Activated naive CD8-positive, alpha-beta T cell treated with anti-CD3 and anti-CD28 coated beads for 36 hours (primary cell): ENCODE measurements at regions not wholly inside any gene's neighbourhood (a gene's known extent, or its start where the extent isn't known, plus 50 kb on each side); places are given as distances from the start of the nearest gene placed in this dataset.
"Not testable (repeated sequence)": the region's sequence is repeated elsewhere in the genome, so short reads cannot be mapped to it uniquely, and the experiment has no call there.

Experiments used
- DNase-seq: peaks from one replicate; pipeline ENCODE4 v3.0.0; 2021
- H3K27ac Mint-ChIP-seq: one replicate; pipeline ENCODE4 v1.8.0; 2022; ENCODE audit warnings: mild to moderate bottlenecking, moderate library complexity, mixed read lengths
- H3K27me3 Mint-ChIP-seq: one replicate; pipeline ENCODE4 v1.8.0; 2022; ENCODE audit warnings: mild to moderate bottlenecking, mixed read lengths
- H3K36me3 Mint-ChIP-seq: one replicate; pipeline ENCODE4 v1.8.0; 2021; ENCODE audit warnings: mild to moderate bottlenecking, mixed read lengths
- H3K4me1 Mint-ChIP-seq: one replicate; pipeline ENCODE4 v1.8.0; 2021; ENCODE audit warnings: mixed read lengths
- H3K4me3 Mint-ChIP-seq: one replicate; pipeline ENCODE4 v1.8.0; 2022; ENCODE audit warnings: mild to moderate bottlenecking, moderate library complexity, mixed read lengths
- H3K9me3 Mint-ChIP-seq: one replicate; pipeline ENCODE4 v1.8.0; 2022; ENCODE audit warnings: mixed read lengths

GRCh38 chr4:148692242-148692641 lies 250.0 kb upstream of the NR3C2 start:
- Mint-ChIP-seq H3K4me1 (no peaks in the 10 kb centered on the region), H3K4me3 (no peak overlapping the region), H3K9me3 (no peaks in the 10 kb centered on the region), H3K36me3 (no peaks in the 10 kb centered on the region), H3K27ac (no peak overlapping the region), H3K27me3 (peaks cover 3% of the 10 kb centered on the region)
- no peak for DNase-seq

GRCh38 chr4:148686449-148686848 lies 244.2 kb upstream of the NR3C2 start:
- Mint-ChIP-seq H3K4me1 (no peaks in the 10 kb centered on the region), H3K27ac (no peak overlapping the region), H3K27me3 (peaks cover 3% of the 10 kb centered on the region), H3K9me3 (no peaks in the 10 kb centered on the region), H3K4me3 (no peak overlapping the region), H3K36me3 (no peaks in the 10 kb centered on the region)
- no peak for DNase-seq

- Mint-ChIP-seq H3K9me3 (no peaks in the 10 kb centered on the region), H3K4me3 (no peak overlapping the region), H3K4me1 (no peaks in the 10 kb centered on the region), H3K27ac (no peak overlapping the region), H3K27me3 (peaks cover 3% of the 10 kb centered on the region), H3K36me3 (no peaks in the 10 kb centered on the region)
- no peak for DNase-seq
Measured at GRCh38 chr4:148684638-148685037, 242.4 kb upstream of the NR3C2 start.

- DNase-seq: no peak
- H3K27ac Mint-ChIP-seq: no peak overlapping the region
- H3K4me1 Mint-ChIP-seq: no peaks in the 10 kb centered on the region
- no peaks in the 10 kb centered on the region for H3K27me3 Mint-ChIP-seq
- H3K4me3 Mint-ChIP-seq: no peak overlapping the region
- no peaks in the 10 kb centered on the region for H3K36me3 Mint-ChIP-seq
- no peaks in the 10 kb centered on the region for H3K9me3 Mint-ChIP-seq
Measured at GRCh38 chr4:148680884-148681283, 238.7 kb upstream of the NR3C2 start.

GRCh38 chr4:148676344-148676743 lies 234.1 kb upstream of the NR3C2 start:
- Mint-ChIP-seq H3K27me3 (no peaks in the 10 kb centered on the region), H3K27ac (no peak overlapping the region), H3K36me3 (no peaks in the 10 kb centered on the region), H3K9me3 (no peaks in the 10 kb centered on the region), H3K4me3 (no peak overlapping the region), H3K4me1 (no peaks in the 10 kb centered on the region)
- no peak for DNase-seq

GRCh38 chr4:148674876-148675275 lies 232.7 kb upstream of the NR3C2 start:
- Mint-ChIP-seq H3K36me3 (no peaks in the 10 kb centered on the region), H3K4me3 (no peak overlapping the region), H3K4me1 (no peaks in the 10 kb centered on the region), H3K27me3 (no peaks in the 10 kb centered on the region), H3K27ac (no peak overlapping the region), H3K9me3 (no peaks in the 10 kb centered on the region)
- DNase-seq: no peak

- H3K27ac Mint-ChIP-seq: no peak overlapping the region
Measured at GRCh38 chr4:148664636-148665035, 222.4 kb upstream of the NR3C2 start.

GRCh38 chr4:148654131-148654530 lies 211.9 kb upstream of the NR3C2 start:
- H3K4me1 Mint-ChIP-seq: peaks cover 1% of the 10 kb centered on the region
- no peaks in the 10 kb centered on the region for H3K9me3 Mint-ChIP-seq
- no peak overlapping the region for H3K27ac Mint-ChIP-seq
- H3K27me3 Mint-ChIP-seq: no peaks in the 10 kb centered on the region
- no peak overlapping the region for H3K4me3 Mint-ChIP-seq
- DNase-seq: no peak
- no peaks in the 10 kb centered on the region for H3K36me3 Mint-ChIP-seq

More at GRCh38 chr4:148664636-148665035, 222.4 kb upstream of the NR3C2 start:
- Mint-ChIP-seq H3K4me1 (no peaks in the 10 kb centered on the region), H3K9me3 (peaks cover 2% of the 10 kb centered on the region), H3K36me3 (peaks cover 5% of the 10 kb centered on the region), H3K27me3 (no peaks in the 10 kb centered on the region), H3K4me3 (no peak overlapping the region)
- no peak for DNase-seq

GRCh38 chr4:148653681-148654080 lies 211.5 kb upstream of the NR3C2 start:
- Mint-ChIP-seq H3K27ac (no peak overlapping the region), H3K4me3 (no peak overlapping the region), H3K36me3 (no peaks in the 10 kb centered on the region), H3K27me3 (no peaks in the 10 kb centered on the region), H3K9me3 (no peaks in the 10 kb centered on the region), H3K4me1 (peaks cover 1% of the 10 kb centered on the region)
- DNase-seq: no peak

GRCh38 chr4:148651991-148652390 lies 209.8 kb upstream of the NR3C2 start:
- no peak overlapping the region for H3K4me3 Mint-ChIP-seq
- no peak overlapping the region for H3K27ac Mint-ChIP-seq
- H3K4me1 Mint-ChIP-seq: peaks cover 1% of the 10 kb centered on the region
- no peak for DNase-seq
- H3K36me3 Mint-ChIP-seq: no peaks in the 10 kb centered on the region
- no peaks in the 10 kb centered on the region for H3K9me3 Mint-ChIP-seq
- no peaks in the 10 kb centered on the region for H3K27me3 Mint-ChIP-seq

GRCh38 chr4:148649652-148650331 lies 207.6 kb upstream of the NR3C2 start:
- Mint-ChIP-seq H3K27me3 (no peaks in the 10 kb centered on the region), H3K9me3 (no peaks in the 10 kb centered on the region), H3K4me3 (no peak overlapping the region), H3K27ac (no peak overlapping the region), H3K36me3 (no peaks in the 10 kb centered on the region), H3K4me1 (peaks cover 1% of the 10 kb centered on the region)
- no peak for DNase-seq

GRCh38 chr4:148643851-148644250 lies 201.6 kb upstream of the NR3C2 start:
- Mint-ChIP-seq H3K27ac (no peak overlapping the region), H3K36me3 (peaks cover 2% of the 10 kb centered on the region), H3K9me3 (no peaks in the 10 kb centered on the region), H3K4me3 (no peak overlapping the region), H3K4me1 (no peaks in the 10 kb centered on the region), H3K27me3 (no peaks in the 10 kb centered on the region)
- DNase-seq: no peak

GRCh38 chr4:148642907-148643306 lies 200.7 kb upstream of the NR3C2 start:
- Mint-ChIP-seq H3K9me3 (peaks cover 5% of the 10 kb centered on the region), H3K36me3 (peaks cover 2% of the 10 kb centered on the region), H3K27me3 (no peaks in the 10 kb centered on the region), H3K27ac (no peak overlapping the region), H3K4me3 (no peak overlapping the region), H3K4me1 (no peaks in the 10 kb centered on the region)
- no peak for DNase-seq

- not testable (repeated sequence) for DNase-seq, H3K4me1 Mint-ChIP-seq, H3K27me3 Mint-ChIP-seq, H3K4me3 Mint-ChIP-seq, H3K27ac Mint-ChIP-seq
- Mint-ChIP-seq H3K36me3 (peaks cover 11% of the 10 kb centered on the region), H3K9me3 (peaks cover 19% of the 10 kb centered on the region)
Measured at GRCh38 chr4:148638079-148638478, 195.9 kb upstream of the NR3C2 start.

GRCh38 chr4:148637453-148637852 lies 195.2 kb upstream of the NR3C2 start:
- not testable (repeated sequence) for H3K4me1 Mint-ChIP-seq, H3K27ac Mint-ChIP-seq, DNase-seq, H3K27me3 Mint-ChIP-seq, H3K36me3 Mint-ChIP-seq, H3K4me3 Mint-ChIP-seq
- peaks cover 19% of the 10 kb centered on the region for H3K9me3 Mint-ChIP-seq

- no peaks in the 10 kb centered on the region for H3K27me3 Mint-ChIP-seq
- no peak overlapping the region for H3K4me3 Mint-ChIP-seq
- no peak for DNase-seq
- no peak overlapping the region for H3K27ac Mint-ChIP-seq
- H3K9me3 Mint-ChIP-seq: peaks cover 19% of the 10 kb centered on the region
- H3K36me3 Mint-ChIP-seq: peaks cover 9% of the 10 kb centered on the region
- no peaks in the 10 kb centered on the region for H3K4me1 Mint-ChIP-seq
Measured at GRCh38 chr4:148634476-148634875, 192.3 kb upstream of the NR3C2 start.
